Gastroesophageal sphincter (tissue), 3 donors: ENCODE measurements at regions not wholly inside any gene's neighbourhood (a gene's known extent, or its start where the extent isn't known, plus 50 kb on each side); places are given as distances from the start of the nearest gene placed in this dataset.

ENCODE experiments used
- POLR2A ChIP-seq, 2 donors: fragments of 450-650 bp; IDR thresholded peaks; one replicate each; pipeline ENCODE4 v1.6.1; 2017; ENCODE audit warnings: antibody characterized with exemption in 2 of 2, mild to moderate bottlenecking in 2 of 2, moderate library complexity in 1 of 2
- TF ChIP-seq, protein P1 (sequence below), 4 experiments: fragments of 200-600 bp in 2 of 4; fragments of 450-650 bp in 2 of 4; sonication (generic) in 1 of 4; IDR thresholded peaks; one replicate each; pipeline ENCODE4 v1.5.1; 2017 to 2019; ENCODE audit warnings: antibody characterized with exemption in 4 of 4, mild to moderate bottlenecking in 2 of 4, moderate library complexity in 2 of 4

DNA sequence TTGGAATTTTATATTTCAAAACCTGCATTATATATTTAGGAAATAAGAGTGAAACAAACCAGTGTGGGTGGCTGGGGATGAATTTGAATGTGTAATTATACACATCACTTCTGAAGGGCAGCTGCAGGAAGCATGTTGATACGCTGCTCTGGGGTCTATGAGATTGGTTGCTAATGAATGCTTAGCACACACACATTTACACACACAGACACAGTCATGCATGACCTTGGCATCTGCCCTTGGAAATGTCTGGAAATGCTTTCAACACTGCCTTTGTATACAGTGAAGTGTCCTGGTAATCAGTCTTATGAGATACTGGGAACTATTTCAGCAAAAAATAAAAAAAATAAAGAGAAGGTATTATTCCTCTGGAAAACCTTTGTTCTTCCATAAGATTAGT lies 83.4 kb downstream of the ELOVL4 start:
- TF ChIP-seq POLR2A (IDR thresholded peaks at IDR 0.05): no peak
- TF ChIP-seq, protein P1, sequence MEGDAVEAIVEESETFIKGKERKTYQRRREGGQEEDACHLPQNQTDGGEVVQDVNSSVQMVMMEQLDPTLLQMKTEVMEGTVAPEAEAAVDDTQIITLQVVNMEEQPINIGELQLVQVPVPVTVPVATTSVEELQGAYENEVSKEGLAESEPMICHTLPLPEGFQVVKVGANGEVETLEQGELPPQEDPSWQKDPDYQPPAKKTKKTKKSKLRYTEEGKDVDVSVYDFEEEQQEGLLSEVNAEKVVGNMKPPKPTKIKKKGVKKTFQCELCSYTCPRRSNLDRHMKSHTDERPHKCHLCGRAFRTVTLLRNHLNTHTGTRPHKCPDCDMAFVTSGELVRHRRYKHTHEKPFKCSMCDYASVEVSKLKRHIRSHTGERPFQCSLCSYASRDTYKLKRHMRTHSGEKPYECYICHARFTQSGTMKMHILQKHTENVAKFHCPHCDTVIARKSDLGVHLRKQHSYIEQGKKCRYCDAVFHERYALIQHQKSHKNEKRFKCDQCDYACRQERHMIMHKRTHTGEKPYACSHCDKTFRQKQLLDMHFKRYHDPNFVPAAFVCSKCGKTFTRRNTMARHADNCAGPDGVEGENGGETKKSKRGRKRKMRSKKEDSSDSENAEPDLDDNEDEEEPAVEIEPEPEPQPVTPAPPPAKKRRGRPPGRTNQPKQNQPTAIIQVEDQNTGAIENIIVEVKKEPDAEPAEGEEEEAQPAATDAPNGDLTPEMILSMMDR (IDR thresholded peaks at IDR 0.05): no peak
